ENCODE measurements at regions not wholly inside any gene's neighbourhood (a gene's known extent, or its start where the extent isn't known, plus 50 kb on each side); places are given as distances from the start of the nearest gene placed in this dataset.
"Not testable (repeated sequence)": the region's sequence is repeated elsewhere in the genome, so short reads cannot be mapped to it uniquely, and the experiment has no call there.

GRCh38 chr5:67725604-67726003 lies 490.0 kb upstream of the PIK3R1 start:
- Histone ChIP-seq H3K27ac (peak overlapping the region; percentile 53), H3K36me3 (no peaks in the 10 kb centered on the region), H3K27me3 (no peaks in the 10 kb centered on the region), H3K9me3 (no peaks in the 10 kb centered on the region), H3K4me1 (peaks cover 18% of the 10 kb centered on the region), H3K4me3 (no peak overlapping the region)
- no peak for TF ChIP-seq POLR2AphosphoS5 (IDR thresholded peaks at IDR 0.05; ENCODE audit: insufficient read depth in 1 of 2, low read depth in 1 of 2)
- no peak for TF ChIP-seq CTCF (IDR thresholded peaks at IDR 0.05)
- TF ChIP-seq POLR2A (IDR thresholded peaks at IDR 0.05) = no peak
- no peak for DNase-seq (ENCODE audit: extremely low spot score in 2 of 2)
- intact Hi-C loops (cut with DNase I) = no loop called here

GRCh38 chr5:67724412-67725135 lies 491.0 kb upstream of the PIK3R1 start:
- Histone ChIP-seq H3K36me3 (no peaks in the 10 kb centered on the region), H3K9me3 (no peaks in the 10 kb centered on the region), H3K4me1 (peaks cover 18% of the 10 kb centered on the region), H3K27ac (peak overlapping the region; percentile 53), H3K27me3 (no peaks in the 10 kb centered on the region), H3K4me3 (no peak overlapping the region)
- intact Hi-C loops (cut with DNase I) = no loop called here
- DNase-seq (ENCODE audit: extremely low spot score in 2 of 2) = no peak
- TF ChIP-seq POLR2AphosphoS5 (IDR thresholded peaks at IDR 0.05; ENCODE audit: insufficient read depth in 1 of 2, low read depth in 1 of 2) (peak in 1 of 2 donors; percentile 9), POLR2A (IDR thresholded peaks at IDR 0.05) (no peak)

GRCh38 chr5:67723873-67724272 lies 491.7 kb upstream of the PIK3R1 start:
- TF ChIP-seq POLR2AphosphoS5 (IDR thresholded peaks at IDR 0.05; ENCODE audit: insufficient read depth in 1 of 2, low read depth in 1 of 2) (no peak), CTCF (IDR thresholded peaks at IDR 0.05) (no peak), POLR2A (IDR thresholded peaks at IDR 0.05) (no peak)
- no peaks in the 10 kb centered on the region for H3K27me3 ChIP-seq
- intact Hi-C loops (cut with DNase I) = no loop called here
- H3K27ac ChIP-seq = peak overlapping the region; percentile 53
- peaks cover 18% of the 10 kb centered on the region for H3K4me1 ChIP-seq
- H3K36me3 ChIP-seq = no peaks in the 10 kb centered on the region
- no peak overlapping the region for H3K4me3 ChIP-seq
- no peaks in the 10 kb centered on the region for H3K9me3 ChIP-seq
- DNase-seq (ENCODE audit: extremely low spot score in 2 of 2) = no peak

GRCh38 chr5:67722582-67722981 lies 493.0 kb upstream of the PIK3R1 start:
- H3K4me3 ChIP-seq; DNase-seq (ENCODE audit: extremely low spot score in 2 of 2): not testable (repeated sequence)

GRCh38 chr5:67720162-67720772 lies 495.3 kb upstream of the PIK3R1 start:
- no peaks in the 10 kb centered on the region for H3K27me3 ChIP-seq

More at GRCh38 chr5:67722582-67722981, 493.0 kb upstream of the PIK3R1 start:
- peaks cover 18% of the 10 kb centered on the region for H3K4me1 ChIP-seq
- H3K27ac ChIP-seq; H3K9me3 ChIP-seq; intact Hi-C loops (cut with DNase I); H3K36me3 ChIP-seq; H3K27me3 ChIP-seq: not testable (repeated sequence)

More at GRCh38 chr5:67720162-67720772, 495.3 kb upstream of the PIK3R1 start:
- TF ChIP-seq POLR2A (IDR thresholded peaks at IDR 0.05) (no peak), POLR2AphosphoS5 (IDR thresholded peaks at IDR 0.05; ENCODE audit: insufficient read depth in 1 of 2, low read depth in 1 of 2) (no peak), CTCF (IDR thresholded peaks at IDR 0.05) (no peak)
- Histone ChIP-seq H3K36me3 (no peaks in the 10 kb centered on the region), H3K4me3 (no peak overlapping the region), H3K4me1 (peaks cover 13% of the 10 kb centered on the region), H3K9me3 (no peaks in the 10 kb centered on the region), H3K27ac (no peak overlapping the region)
- DNase-seq (ENCODE audit: extremely low spot score in 2 of 2) = no peak
- intact Hi-C loops (cut with DNase I) = no loop called here

All from vagina (tissue), 2 donors.